WTC11 (cell line): ENCODE measurements at regions not wholly inside any gene's neighbourhood (a gene's known extent, or its start where the extent isn't known, plus 50 kb on each side); places are given as distances from the start of the nearest gene placed in this dataset.
"Not testable (repeated sequence)": the region's sequence is repeated elsewhere in the genome, so short reads cannot be mapped to it uniquely, and the experiment has no call there.

Experiments
- ATAC-seq: fragments of 200-7000 bp; cut with Tn5 transposase; 2 replicates; pipeline ENCODE4 v1.10.0; 2021; ENCODE audit warnings: mild to moderate bottlenecking, moderate library complexity
- CTCF ChIA-PET: fragments of 300-600 bp; sonication (Branson Sonifier 250); formaldehyde crosslinking; loops from one replicate; lab custom pipeline; 2021; ENCODE audit warnings: antibody characterized with exemption; lab: Charles Lee
- POLR2A ChIA-PET: fragments of 350-600 bp; sonication (Branson Sonifier 250); formaldehyde crosslinking; loops from one replicate; lab custom pipeline; 2021; ENCODE audit warnings: antibody characterized with exemption; lab: Charles Lee
- DNase-seq: peaks from one replicate; pipeline ENCODE4 v3.0.0; 2021; ENCODE audit warnings: low spot score
- H3K27ac Mint-ChIP-seq: 2 replicates; pipeline ENCODE4 v1.8.0; 2021; ENCODE audit warnings: mixed read lengths
- H3K27me3 Mint-ChIP-seq: 2 replicates; pipeline ENCODE4 v1.8.0; 2021; ENCODE audit warnings: low read depth, mild to moderate bottlenecking, moderate library complexity, mixed read lengths
- H3K36me3 Mint-ChIP-seq: 2 replicates; pipeline ENCODE4 v1.8.0; 2021; ENCODE audit warnings: mixed read lengths
- H3K4me1 Mint-ChIP-seq: 2 replicates; pipeline ENCODE4 v1.8.0; 2022; ENCODE audit warnings: mixed read lengths
- H3K4me3 Mint-ChIP-seq: 2 replicates; pipeline ENCODE4 v1.8.0; 2021; ENCODE audit warnings: mild to moderate bottlenecking, moderate library complexity, mixed read lengths
- H3K9me3 Mint-ChIP-seq: 2 replicates; pipeline ENCODE4 v1.8.0; 2021; ENCODE audit warnings: mixed read lengths
- ETV6 ChIP-seq: sonication (generic); formaldehyde crosslinking; IDR thresholded peaks from 2 replicates; pipeline ENCODE4 v1.8.1; 2022; ENCODE audit warnings: mild to moderate bottlenecking, missing genetic modification reagents
- FOXK1 ChIP-seq: sonication (generic); formaldehyde crosslinking; IDR thresholded peaks from 2 replicates; pipeline ENCODE4 v1.8.0; 2022; ENCODE audit warnings: mild to moderate bottlenecking, moderate library complexity, missing genetic modification reagents
- JUN ChIP-seq: sonication (generic); formaldehyde crosslinking; IDR thresholded peaks from 2 replicates; pipeline ENCODE4 v1.8.0; 2023; ENCODE audit warnings: mild to moderate bottlenecking, missing genetic modification reagents
- NFE2L1 ChIP-seq: sonication (generic); formaldehyde crosslinking; IDR thresholded peaks from 2 replicates; pipeline ENCODE4 v1.8.1; 2023; ENCODE audit warnings: missing genetic modification reagents
- RELA ChIP-seq: sonication (generic); formaldehyde crosslinking; IDR thresholded peaks from 2 replicates; pipeline ENCODE4 v1.8.1; 2022; ENCODE audit warnings: missing genetic modification reagents, mild to moderate bottlenecking, borderline replicate concordance
- STAT6 ChIP-seq: sonication (generic); formaldehyde crosslinking; conservative IDR thresholded peaks from 2 replicates; pipeline ENCODE4 v1.8.1; 2023; ENCODE audit warnings: mild to moderate bottlenecking, low read depth, missing genetic modification reagents, moderate library complexity
- TEAD1 ChIP-seq: sonication (generic); formaldehyde crosslinking; IDR thresholded peaks from 2 replicates; pipeline ENCODE4 v1.8.0; 2022; ENCODE audit warnings: mild to moderate bottlenecking, missing genetic modification reagents
- TP53 ChIP-seq: sonication (generic); formaldehyde crosslinking; IDR thresholded peaks from 2 replicates; pipeline ENCODE4 v1.8.1; 2023; ENCODE audit warnings: mild to moderate bottlenecking, missing genetic modification reagents
- USF1 ChIP-seq: sonication (generic); formaldehyde crosslinking; IDR thresholded peaks from 2 replicates; pipeline ENCODE4 v1.8.0; 2022; ENCODE audit warnings: mild to moderate bottlenecking, missing genetic modification reagents
- USF2 ChIP-seq: sonication (generic); formaldehyde crosslinking; IDR thresholded peaks from 2 replicates; pipeline ENCODE4 v1.8.1; 2023; ENCODE audit warnings: mild to moderate bottlenecking, missing genetic modification reagents, moderate library complexity
- ZNF219 ChIP-seq: sonication (generic); formaldehyde crosslinking; IDR thresholded peaks from 2 replicates; pipeline ENCODE4 v1.8.0; 2023; ENCODE audit warnings: missing genetic modification reagents, mild to moderate bottlenecking, borderline replicate concordance
- ZNF281 ChIP-seq: sonication (generic); formaldehyde crosslinking; IDR thresholded peaks from 2 replicates; pipeline ENCODE4 v1.8.0; 2023; ENCODE audit warnings: mild to moderate bottlenecking, missing genetic modification reagents
- ZNF512 ChIP-seq: sonication (generic); formaldehyde crosslinking; IDR thresholded peaks from 2 replicates; pipeline ENCODE4 v1.8.1; 2022; ENCODE audit warnings: missing genetic modification reagents, borderline replicate concordance

- peaks cover 12% of the 10 kb centered on the region for H3K27me3 Mint-ChIP-seq
- ATAC-seq (no peak), DNase-seq (no peak)
- H3K9me3 Mint-ChIP-seq, result peaks cover 14% of the 10 kb centered on the region
- no peaks in the 10 kb centered on the region for H3K36me3 Mint-ChIP-seq
- peaks cover 2% of the 10 kb centered on the region; the same call in 1 of the 2 replicates for H3K4me1 Mint-ChIP-seq
- ChIA-PET CTCF (no interaction called here), POLR2A (no interaction called here)
- H3K4me3 Mint-ChIP-seq, result no peak overlapping the region
- H3K27ac Mint-ChIP-seq, result no peak overlapping the region
- no peak for TF ChIP-seq ZNF512
- TF ChIP-seq ETV6 (CRISPR knock-in tag), result no peak
- TF ChIP-seq TEAD1 (CRISPR knock-in tag), result no peak
- no peak for TF ChIP-seq JUN
- no peak for TF ChIP-seq ZNF219 (CRISPR knock-in tag)
- TF ChIP-seq STAT6 (CRISPR knock-in tag), result no peak
- TF ChIP-seq ZNF281 (CRISPR knock-in tag), result no peak
- no peak for TF ChIP-seq USF2 (CRISPR knock-in tag)
- TF ChIP-seq RELA, result no peak
- TF ChIP-seq TP53 (CRISPR knock-in tag), result no peak
Observed at GRCh38 chr3:101972430-101973162, 123.3 kb downstream of the NFKBIZ start.

- POLR2A ChIA-PET, result no interaction called here
- peaks cover 7% of the 10 kb centered on the region for H3K4me1 Mint-ChIP-seq
- no peak for TF ChIP-seq USF1 (CRISPR knock-in tag)
- TF ChIP-seq FOXK1 (CRISPR knock-in tag), result no peak
- no peak for TF ChIP-seq NFE2L1 (CRISPR knock-in tag)
- H3K27me3 Mint-ChIP-seq, result peaks cover 12% of the 10 kb centered on the region
- ATAC-seq, result no peak
- peaks cover 14% of the 10 kb centered on the region for H3K9me3 Mint-ChIP-seq
- no peak overlapping the region for H3K27ac Mint-ChIP-seq
- CTCF ChIA-PET, result no interaction called here
- DNase-seq, result no peak
- no peaks in the 10 kb centered on the region for H3K36me3 Mint-ChIP-seq
- no peak overlapping the region for H3K4me3 Mint-ChIP-seq
Observed at GRCh38 chr3:101973163-101973505, 123.8 kb downstream of the NFKBIZ start.

- Mint-ChIP-seq H3K4me1 (peaks cover 15% of the 10 kb centered on the region), H3K27me3 (peaks cover 16% of the 10 kb centered on the region), H3K9me3 (peaks cover 14% of the 10 kb centered on the region)
- H3K36me3 Mint-ChIP-seq, DNase-seq, ATAC-seq, POLR2A ChIA-PET, H3K27ac Mint-ChIP-seq, H3K4me3 Mint-ChIP-seq, CTCF ChIA-PET: not testable (repeated sequence)
Observed at GRCh38 chr3:101975415-101975814, 126.1 kb downstream of the NFKBIZ start.
